Activated CD4-positive, alpha-beta T cell treated with anti-CD3 and anti-CD28 coated beads, Interleukin-2, amount 10 ng/mL, durations not matched to agents 7 days and 5 days (primary cell): ENCODE measurements at regions not wholly inside any gene's neighbourhood (a gene's known extent, or its start where the extent isn't known, plus 50 kb on each side); places are given as distances from the start of the nearest gene placed in this dataset.

Source experiments
- CTCF ChIA-PET: fragments of 350-600 bp; sonication (Branson Sonifier 250); formaldehyde crosslinking; loops from one replicate; lab custom pipeline; 2021; ENCODE audit warnings: antibody characterized with exemption; lab: Charles Lee
- POLR2A ChIA-PET: fragments of 350-600 bp; sonication (Branson Sonifier 250); formaldehyde crosslinking; loops from one replicate; lab custom pipeline; 2021; ENCODE audit warnings: antibody characterized with exemption; lab: Charles Lee
- DNase-seq: peaks from one replicate; pipeline ENCODE4 v3.0.0-alpha.2; 2020
- H3K27ac Mint-ChIP-seq: one replicate; pipeline ENCODE4 v1.8.0; 2021; ENCODE audit warnings: mild to moderate bottlenecking, moderate library complexity, mixed read lengths
- H3K27me3 Mint-ChIP-seq: one replicate; pipeline ENCODE4 v1.8.0; 2021; ENCODE audit warnings: mixed read lengths
- H3K36me3 Mint-ChIP-seq: one replicate; pipeline ENCODE4 v1.8.0; 2021; ENCODE audit warnings: low read depth, mixed read lengths
- H3K4me1 Mint-ChIP-seq: one replicate; pipeline ENCODE4 v1.8.0; 2021; ENCODE audit warnings: mixed read lengths
- H3K4me3 Mint-ChIP-seq: one replicate; pipeline ENCODE4 v1.8.0; 2021; ENCODE audit warnings: mild to moderate bottlenecking, moderate library complexity, mixed read lengths
- H3K9me3 Mint-ChIP-seq: one replicate; pipeline ENCODE4 v1.8.0; 2021; ENCODE audit warnings: mixed read lengths

GRCh38 chr10:117875793-117876192 lies 170.9 kb downstream of the RAB11FIP2 start:
- H3K4me1 Mint-ChIP-seq: no peaks in the 10 kb centered on the region
- H3K27ac Mint-ChIP-seq: no peak overlapping the region
- no peak for DNase-seq
- H3K36me3 Mint-ChIP-seq: no peaks in the 10 kb centered on the region
- H3K27me3 Mint-ChIP-seq: peaks cover 4% of the 10 kb centered on the region
- no peaks in the 10 kb centered on the region for H3K9me3 Mint-ChIP-seq
- ChIA-PET POLR2A (no interaction called here), CTCF (no interaction called here)
- no peak overlapping the region for H3K4me3 Mint-ChIP-seq

- ChIA-PET POLR2A (no interaction called here), CTCF (interaction anchor here (0.5 kb wide), 1 partner anchor 174 kb away, joined by 3 read pairs; no protein-coding TSS in a partner anchor)
- DNase-seq: no peak
- Mint-ChIP-seq H3K27me3 (peaks cover 4% of the 10 kb centered on the region), H3K4me3 (no peak overlapping the region), H3K4me1 (no peaks in the 10 kb centered on the region), H3K36me3 (no peaks in the 10 kb centered on the region), H3K27ac (no peak overlapping the region), H3K9me3 (no peaks in the 10 kb centered on the region)
Observed at GRCh38 chr10:117876210-117876609, 170.5 kb downstream of the RAB11FIP2 start.

- Mint-ChIP-seq H3K4me1 (no peaks in the 10 kb centered on the region), H3K27ac (no peak overlapping the region), H3K9me3 (no peaks in the 10 kb centered on the region), H3K4me3 (no peak overlapping the region), H3K27me3 (peaks cover 4% of the 10 kb centered on the region), H3K36me3 (no peaks in the 10 kb centered on the region)
- no peak for DNase-seq
- CTCF ChIA-PET: no interaction called here
- POLR2A ChIA-PET: no interaction called here
Observed at GRCh38 chr10:117878626-117879025, 168.1 kb downstream of the RAB11FIP2 start.

GRCh38 chr10:117884093-117884492 lies 162.6 kb downstream of the RAB11FIP2 start:
- Mint-ChIP-seq H3K9me3 (no peaks in the 10 kb centered on the region), H3K27ac (no peak overlapping the region), H3K36me3 (no peaks in the 10 kb centered on the region), H3K4me3 (no peak overlapping the region), H3K27me3 (peaks cover 4% of the 10 kb centered on the region), H3K4me1 (no peaks in the 10 kb centered on the region)
- ChIA-PET POLR2A (no interaction called here), CTCF (no interaction called here)
- no peak for DNase-seq

GRCh38 chr10:117884592-117884991 lies 162.1 kb downstream of the RAB11FIP2 start:
- no peak overlapping the region for H3K27ac Mint-ChIP-seq
- ChIA-PET POLR2A (no interaction called here), CTCF (no interaction called here)
- H3K9me3 Mint-ChIP-seq: no peaks in the 10 kb centered on the region
- H3K27me3 Mint-ChIP-seq: peaks cover 4% of the 10 kb centered on the region
- H3K4me1 Mint-ChIP-seq: no peaks in the 10 kb centered on the region
- no peaks in the 10 kb centered on the region for H3K36me3 Mint-ChIP-seq
- DNase-seq: no peak
- H3K4me3 Mint-ChIP-seq: no peak overlapping the region

- ChIA-PET CTCF (no interaction called here), POLR2A (no interaction called here)
- H3K27ac Mint-ChIP-seq: no peak overlapping the region
- H3K36me3 Mint-ChIP-seq: no peaks in the 10 kb centered on the region
- H3K27me3 Mint-ChIP-seq: peaks cover 2% of the 10 kb centered on the region
- H3K4me1 Mint-ChIP-seq: no peaks in the 10 kb centered on the region
- no peaks in the 10 kb centered on the region for H3K9me3 Mint-ChIP-seq
- no peak for DNase-seq
- H3K4me3 Mint-ChIP-seq: no peak overlapping the region
Observed at GRCh38 chr10:117885206-117885829, 161.4 kb downstream of the RAB11FIP2 start.

- ChIA-PET POLR2A (no interaction called here), CTCF (no interaction called here)
- DNase-seq: no peak
- H3K4me1 Mint-ChIP-seq: no peaks in the 10 kb centered on the region
- H3K9me3 Mint-ChIP-seq: no peaks in the 10 kb centered on the region
- H3K36me3 Mint-ChIP-seq: no peaks in the 10 kb centered on the region
- peaks cover 2% of the 10 kb centered on the region for H3K27me3 Mint-ChIP-seq
- no peak overlapping the region for H3K27ac Mint-ChIP-seq
- no peak overlapping the region for H3K4me3 Mint-ChIP-seq
Observed at GRCh38 chr10:117886766-117887165, 160.0 kb downstream of the RAB11FIP2 start.

- no peak overlapping the region for H3K4me3 Mint-ChIP-seq
- DNase-seq: no peak
- H3K4me1 Mint-ChIP-seq: peaks cover 6% of the 10 kb centered on the region
- ChIA-PET CTCF (no interaction called here), POLR2A (no interaction called here)
- H3K36me3 Mint-ChIP-seq: no peaks in the 10 kb centered on the region
- peaks cover 2% of the 10 kb centered on the region for H3K27me3 Mint-ChIP-seq
- H3K27ac Mint-ChIP-seq: no peak overlapping the region
- H3K9me3 Mint-ChIP-seq: no peaks in the 10 kb centered on the region
Observed at GRCh38 chr10:117889664-117890063, 157.1 kb downstream of the RAB11FIP2 start.

GRCh38 chr10:117892681-117893220 lies 154.0 kb downstream of the RAB11FIP2 start:
- no peaks in the 10 kb centered on the region for H3K36me3 Mint-ChIP-seq
- peaks cover 6% of the 10 kb centered on the region for H3K4me1 Mint-ChIP-seq
- H3K4me3 Mint-ChIP-seq: no peak overlapping the region
- ChIA-PET CTCF (no interaction called here), POLR2A (no interaction called here)
- H3K9me3 Mint-ChIP-seq: peaks cover 6% of the 10 kb centered on the region
- H3K27ac Mint-ChIP-seq: no peak overlapping the region
- H3K27me3 Mint-ChIP-seq: peaks cover 2% of the 10 kb centered on the region
- DNase-seq: no peak

GRCh38 chr10:117894339-117894738 lies 152.4 kb downstream of the RAB11FIP2 start:
- no peaks in the 10 kb centered on the region for H3K36me3 Mint-ChIP-seq
- ChIA-PET CTCF (no interaction called here), POLR2A (no interaction called here)
- H3K9me3 Mint-ChIP-seq: peaks cover 6% of the 10 kb centered on the region
- DNase-seq: no peak
- H3K4me1 Mint-ChIP-seq: peaks cover 6% of the 10 kb centered on the region
- peaks cover 4% of the 10 kb centered on the region for H3K27me3 Mint-ChIP-seq
- H3K27ac Mint-ChIP-seq: no peak overlapping the region
- H3K4me3 Mint-ChIP-seq: no peak overlapping the region

- POLR2A ChIA-PET: no interaction called here
- Mint-ChIP-seq H3K4me3 (no peak overlapping the region), H3K36me3 (no peaks in the 10 kb centered on the region), H3K9me3 (peaks cover 6% of the 10 kb centered on the region), H3K27me3 (peaks cover 6% of the 10 kb centered on the region), H3K27ac (no peak overlapping the region), H3K4me1 (peaks cover 6% of the 10 kb centered on the region)
- CTCF ChIA-PET: no interaction called here
- no peak for DNase-seq
Observed at GRCh38 chr10:117896517-117896916, 150.2 kb downstream of the RAB11FIP2 start.

- peaks cover 7% of the 10 kb centered on the region for H3K27me3 Mint-ChIP-seq
- no peak for DNase-seq
- H3K4me1 Mint-ChIP-seq: no peaks in the 10 kb centered on the region
- ChIA-PET CTCF (no interaction called here), POLR2A (no interaction called here)
- H3K27ac Mint-ChIP-seq: no peak overlapping the region
- H3K4me3 Mint-ChIP-seq: no peak overlapping the region
- no peaks in the 10 kb centered on the region for H3K36me3 Mint-ChIP-seq
- peaks cover 6% of the 10 kb centered on the region for H3K9me3 Mint-ChIP-seq
Observed at GRCh38 chr10:117899181-117899683, 147.5 kb downstream of the RAB11FIP2 start.

- ChIA-PET POLR2A (no interaction called here), CTCF (no interaction called here)
- Mint-ChIP-seq H3K4me1 (no peaks in the 10 kb centered on the region), H3K27me3 (peaks cover 7% of the 10 kb centered on the region), H3K4me3 (no peak overlapping the region), H3K27ac (no peak overlapping the region), H3K36me3 (no peaks in the 10 kb centered on the region), H3K9me3 (peaks cover 6% of the 10 kb centered on the region)
- no peak for DNase-seq
Observed at GRCh38 chr10:117900280-117900679, 146.5 kb downstream of the RAB11FIP2 start.

- Mint-ChIP-seq H3K27me3 (peaks cover 14% of the 10 kb centered on the region), H3K4me1 (no peaks in the 10 kb centered on the region), H3K36me3 (no peaks in the 10 kb centered on the region), H3K9me3 (no peaks in the 10 kb centered on the region), H3K4me3 (no peak overlapping the region), H3K27ac (no peak overlapping the region)
- ChIA-PET POLR2A (no interaction called here), CTCF (no interaction called here)
- DNase-seq: no peak
Observed at GRCh38 chr10:117903854-117904253, 142.9 kb downstream of the RAB11FIP2 start.
